Upper lobe of left lung (tissue), 6 donors: ENCODE measurements at regions not wholly inside any gene's neighbourhood (a gene's known extent, or its start where the extent isn't known, plus 50 kb on each side); places are given as distances from the start of the nearest gene placed in this dataset.
A peak's percentile ranks its signal among the peaks of the same experiment; 100 is the strongest.

Source experiments
- ATAC-seq, 2 donors: fragments of 200-7000 bp; cut with Tn5 transposase; one replicate each; pipeline ENCODE4 v1.9.1; 2022; ENCODE audit warnings: mild to moderate bottlenecking in 2 of 2, moderate library complexity in 2 of 2; ENCODE audit not compliant: low FRiP score in 2 of 2
- DNase-seq, 2 donors: peaks; one replicate each; pipeline ENCODE4 v3.0.0-alpha.2; 2019 to 2020
- H3K27ac ChIP-seq, 4 donors: fragments of 200-600 bp; sonication (generic); one replicate each; pipeline ENCODE4 v1.5.1; 2016 to 2019
- H3K27me3 ChIP-seq, 4 donors: fragments of 200-600 bp; sonication (generic); one replicate each; pipeline ENCODE4 v1.5.1; 2017 to 2019
- H3K36me3 ChIP-seq, 4 donors: fragments of 200-600 bp; sonication (generic); one replicate each; pipeline ENCODE4 v1.5.1; 2016 to 2019
- H3K4me1 ChIP-seq, 4 donors: fragments of 200-600 bp; sonication (generic); one replicate each; pipeline ENCODE4 v1.5.1; 2018 to 2019
- H3K4me3 ChIP-seq, 4 donors: fragments of 200-600 bp; sonication (generic); one replicate each; pipeline ENCODE4 v1.5.1; 2017 to 2019; ENCODE audit warnings: mild to moderate bottlenecking in 2 of 4, moderate library complexity in 1 of 4
- H3K9me3 ChIP-seq, 4 donors: fragments of 200-600 bp; sonication (generic); one replicate each; pipeline ENCODE4 v1.5.1; 2018 to 2019
- CTCF ChIP-seq, 6 experiments: fragments of 450-650 bp in 4 of 6; fragments of 200-600 bp in 2 of 6; sonication (generic) in 2 of 6; IDR thresholded peaks; one replicate each; pipeline ENCODE4 v1.5.1; 2016 to 2019; ENCODE audit warnings: antibody characterized with exemption in 6 of 6
- EP300 ChIP-seq, 4 donors: sonication (generic); formaldehyde crosslinking; IDR thresholded peaks; one replicate each; pipeline ENCODE4 v1.5.1; 2017; ENCODE audit warnings: antibody characterized with exemption in 4 of 4, control low read depth in 2 of 4
- POLR2A ChIP-seq, 4 donors: fragments of 450-650 bp; IDR thresholded peaks; one replicate each; pipeline ENCODE4 v1.5.1; 2016 to 2017; ENCODE audit warnings: antibody characterized with exemption in 4 of 4, mild to moderate bottlenecking in 2 of 4
- POLR2AphosphoS5 ChIP-seq, 2 donors: sonication (generic); formaldehyde crosslinking; IDR thresholded peaks; one replicate each; pipeline ENCODE4 v1.5.1; 2017; ENCODE audit warnings: antibody characterized with exemption in 2 of 2
- donor health status: DM: no; HTN: no; CAD: no; lungs with moderate emphysema.
- donor health status: DM: no; HTN: yes; CAD: no; lungs with severe emphysema.

- ATAC-seq (peak in 1 of 2 donors; percentile 54), DNase-seq (no peak)
- no peak for TF ChIP-seq EP300 (IDR thresholded peaks at IDR 0.05)
- TF ChIP-seq POLR2AphosphoS5 (IDR thresholded peaks at IDR 0.05): no peak
- no peak for TF ChIP-seq CTCF (IDR thresholded peaks at IDR 0.05)
- TF ChIP-seq POLR2A (IDR thresholded peaks at IDR 0.05): no peak
- no peak overlapping the region for H3K4me3 ChIP-seq
- no peaks in the 10 kb centered on the region for H3K27me3 ChIP-seq
- no peaks in the 10 kb centered on the region for H3K36me3 ChIP-seq
- no peak overlapping the region for H3K27ac ChIP-seq
- H3K9me3 ChIP-seq: no peaks in the 10 kb centered on the region
- no peaks in the 10 kb centered on the region for H3K4me1 ChIP-seq
Observed at GRCh38 chr2:226079671-226080181, 680.2 kb downstream of the NYAP2 start.

- Histone ChIP-seq H3K9me3 (no peaks in the 10 kb centered on the region), H3K4me3 (no peak overlapping the region), H3K36me3 (no peaks in the 10 kb centered on the region), H3K27ac (no peak overlapping the region), H3K27me3 (no peaks in the 10 kb centered on the region), H3K4me1 (no peaks in the 10 kb centered on the region)
- no peak for TF ChIP-seq POLR2A (IDR thresholded peaks at IDR 0.05)
- TF ChIP-seq CTCF (IDR thresholded peaks at IDR 0.05): no peak
- TF ChIP-seq EP300 (IDR thresholded peaks at IDR 0.05): no peak
- TF ChIP-seq POLR2AphosphoS5 (IDR thresholded peaks at IDR 0.05): no peak
- peak in 1 of 2 donors; percentile 49 for ATAC-seq
- no peak for DNase-seq
Observed at GRCh38 chr2:226079196-226079595, 679.7 kb downstream of the NYAP2 start.

- no peaks in the 10 kb centered on the region for H3K4me1 ChIP-seq
- H3K27ac ChIP-seq: no peak overlapping the region
- no peaks in the 10 kb centered on the region for H3K9me3 ChIP-seq
- H3K36me3 ChIP-seq: no peaks in the 10 kb centered on the region
- no peaks in the 10 kb centered on the region for H3K27me3 ChIP-seq
- H3K4me3 ChIP-seq: no peak overlapping the region
- ATAC-seq: no peak
- TF ChIP-seq EP300 (IDR thresholded peaks at IDR 0.05) (no peak), POLR2AphosphoS5 (IDR thresholded peaks at IDR 0.05) (no peak)
- DNase-seq: no peak
Observed at GRCh38 chr2:226078666-226079065, 679.2 kb downstream of the NYAP2 start.

DNA sequence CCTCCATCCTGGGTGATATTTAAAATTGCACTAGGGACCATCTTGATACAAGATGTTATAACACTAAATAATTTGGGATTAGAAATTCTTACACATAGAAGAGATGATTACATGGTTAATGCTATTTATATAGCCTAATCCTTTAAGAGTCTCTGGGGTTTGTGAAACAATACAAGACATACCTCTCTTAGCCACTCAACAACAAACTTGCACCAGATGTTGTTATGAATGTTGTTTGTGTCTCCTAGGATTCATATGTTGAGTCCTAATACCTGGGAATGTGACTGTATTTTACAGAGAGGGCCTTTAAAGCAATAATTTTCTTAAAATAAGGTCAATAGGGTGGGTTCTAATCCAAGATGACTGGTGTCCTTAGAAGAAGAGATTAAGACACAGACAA lies 678.3 kb downstream of the NYAP2 start:
- Histone ChIP-seq H3K27me3 (no peaks in the 10 kb centered on the region), H3K4me1 (no peaks in the 10 kb centered on the region), H3K4me3 (no peak overlapping the region), H3K36me3 (no peaks in the 10 kb centered on the region), H3K27ac (no peak overlapping the region), H3K9me3 (no peaks in the 10 kb centered on the region)
- no peak for DNase-seq
- TF ChIP-seq CTCF (IDR thresholded peaks at IDR 0.05) (no peak), POLR2AphosphoS5 (IDR thresholded peaks at IDR 0.05) (no peak), EP300 (IDR thresholded peaks at IDR 0.05) (no peak), POLR2A (IDR thresholded peaks at IDR 0.05) (no peak)
- ATAC-seq: no peak

GRCh38 chr2:226077031-226077430 lies 677.5 kb downstream of the NYAP2 start:
- no peaks in the 10 kb centered on the region for H3K4me1 ChIP-seq
- no peaks in the 10 kb centered on the region for H3K9me3 ChIP-seq
- TF ChIP-seq POLR2AphosphoS5 (IDR thresholded peaks at IDR 0.05) (no peak), CTCF (IDR thresholded peaks at IDR 0.05) (no peak), EP300 (IDR thresholded peaks at IDR 0.05) (no peak), POLR2A (IDR thresholded peaks at IDR 0.05) (no peak)
- H3K4me3 ChIP-seq: no peak overlapping the region
- no peaks in the 10 kb centered on the region for H3K27me3 ChIP-seq
- DNase-seq (no peak), ATAC-seq (no peak)
- H3K36me3 ChIP-seq: no peaks in the 10 kb centered on the region
- no peak overlapping the region for H3K27ac ChIP-seq
